ENCODE measurements at regions not wholly inside any gene's neighbourhood (a gene's known extent, or its start where the extent isn't known, plus 50 kb on each side); places are given as distances from the start of the nearest gene placed in this dataset.

DNA sequence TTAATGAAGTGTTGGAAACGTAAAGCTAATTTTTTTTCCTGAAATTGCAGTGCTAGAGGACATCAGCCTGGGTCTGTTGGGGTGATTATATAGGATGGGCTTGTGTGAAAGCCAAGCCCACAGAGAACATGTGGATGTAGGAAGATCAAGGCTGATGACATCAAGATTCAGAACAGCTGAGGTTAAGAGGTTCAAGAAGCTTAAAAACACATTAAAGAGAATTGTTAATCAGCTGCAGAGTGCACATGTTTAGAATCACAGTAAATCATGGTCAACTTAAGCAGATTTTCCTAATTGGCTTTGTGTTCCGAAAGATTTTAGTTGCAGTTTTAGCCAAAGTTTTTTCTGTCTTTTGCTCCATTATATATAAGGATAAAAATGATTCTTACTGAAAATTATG lies 87.9 kb upstream of the PRICKLE1 start:
- DNase-seq (ENCODE audit: low spot score), result no peak

DNA sequence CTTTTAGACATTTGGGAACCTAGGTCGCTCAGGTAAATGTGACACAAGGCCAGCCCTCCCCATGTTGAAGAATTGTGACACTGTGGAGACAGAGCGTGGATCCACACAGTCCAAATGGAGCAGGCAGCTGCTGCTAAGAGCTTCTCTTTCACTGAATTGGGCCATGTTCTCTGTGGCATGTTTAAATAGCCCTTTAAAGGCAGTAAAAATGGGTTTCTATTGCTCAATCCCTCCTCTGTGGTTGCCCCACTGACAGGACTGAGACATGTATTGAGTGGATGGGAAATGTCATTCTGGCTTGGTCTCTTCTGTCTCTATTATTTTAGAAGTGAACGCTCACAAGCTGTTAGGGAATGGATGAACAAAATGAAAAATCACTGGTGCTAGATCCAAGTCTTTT lies 84.0 kb upstream of the PRICKLE1 start:
- DNase-seq (ENCODE audit: low spot score), result no peak

DNA sequence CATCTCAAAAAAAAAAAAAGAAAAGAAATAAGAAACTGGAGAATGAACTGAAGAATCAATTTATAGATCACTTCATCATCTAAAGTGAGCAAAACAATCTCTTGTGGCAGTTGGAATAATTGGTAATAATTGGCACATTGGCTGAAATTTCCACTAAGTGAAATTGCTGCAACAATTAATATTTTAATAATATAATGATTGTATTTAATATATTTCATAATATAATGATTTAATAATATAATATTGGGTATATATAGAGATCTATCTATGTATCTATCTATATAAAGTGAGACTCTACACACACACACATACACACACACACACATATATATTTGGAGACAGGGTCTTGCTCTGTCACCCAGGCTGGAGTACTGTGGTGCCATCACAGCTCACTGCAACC lies 81.2 kb upstream of the PRICKLE1 start:
- DNase-seq (ENCODE audit: low spot score), result no peak

DNA sequence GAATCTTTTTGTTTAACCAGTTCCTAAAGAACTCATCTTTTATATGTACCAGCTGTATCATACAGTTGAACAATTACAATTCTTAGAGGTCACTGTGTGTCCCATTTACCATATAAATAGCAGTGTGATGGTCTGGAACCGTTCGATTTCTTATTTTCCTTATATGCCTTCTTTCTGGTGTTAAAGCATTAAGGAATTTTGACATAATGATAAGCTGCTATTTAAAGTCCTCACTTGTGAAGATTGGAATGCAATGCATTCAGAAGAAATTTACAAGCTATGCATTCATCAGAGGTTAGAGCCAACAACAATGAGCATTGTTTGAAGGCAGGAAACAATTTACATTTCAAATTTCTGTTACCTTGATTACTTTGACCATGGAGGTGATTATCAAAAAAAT lies 80.0 kb upstream of the PRICKLE1 start:
- DNase-seq (ENCODE audit: low spot score), result no peak

DNA sequence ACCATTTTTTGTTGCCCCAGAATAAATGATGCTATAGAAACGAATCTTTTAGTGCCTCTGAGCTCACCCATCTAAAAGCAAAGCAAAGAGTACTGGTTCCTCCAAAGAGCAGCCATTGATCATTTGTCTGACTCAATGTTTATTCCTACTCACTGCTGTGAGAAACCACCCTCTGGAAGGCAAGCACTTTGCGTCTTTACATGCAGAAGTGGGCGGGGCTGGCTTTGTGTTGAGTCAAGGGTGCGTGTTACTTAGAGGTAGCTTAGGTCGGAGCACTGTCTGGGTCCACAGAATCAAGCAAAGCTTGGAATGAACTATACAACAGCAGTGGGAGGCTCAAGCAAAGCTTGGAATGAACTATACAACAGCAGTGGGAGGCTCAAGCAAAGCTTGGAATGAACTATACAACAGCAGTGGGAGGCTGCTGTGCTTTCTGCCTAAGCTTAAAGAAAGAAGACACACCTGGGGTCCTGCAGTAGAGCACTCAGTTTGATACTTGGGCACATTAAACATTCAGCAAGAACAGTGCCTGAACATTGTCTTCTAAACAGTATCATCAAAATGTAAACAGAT lies 77.2 kb upstream of the PRICKLE1 start:
- DNase-seq (ENCODE audit: low spot score), result no peak

DNA sequence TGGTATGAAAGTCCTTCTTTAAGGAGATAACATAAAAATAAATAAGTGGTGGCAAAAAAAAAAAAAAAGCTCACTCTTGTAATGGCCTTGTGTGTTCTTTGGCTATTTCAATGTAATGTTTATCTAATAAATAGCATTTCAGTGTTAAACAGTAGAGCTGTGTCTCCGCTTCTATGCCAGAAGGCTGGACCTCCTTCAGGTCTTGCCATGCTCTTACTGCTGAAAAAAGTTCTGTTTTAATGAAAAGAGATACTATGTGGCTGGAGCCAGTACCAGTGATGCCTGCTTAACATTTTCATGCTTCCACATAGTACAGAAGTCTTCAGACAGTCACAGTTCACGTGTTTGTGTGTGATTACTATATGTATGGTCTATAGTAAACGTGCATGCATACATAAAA lies 74.1 kb upstream of the PRICKLE1 start:
- DNase-seq (ENCODE audit: low spot score), result no peak

DNA sequence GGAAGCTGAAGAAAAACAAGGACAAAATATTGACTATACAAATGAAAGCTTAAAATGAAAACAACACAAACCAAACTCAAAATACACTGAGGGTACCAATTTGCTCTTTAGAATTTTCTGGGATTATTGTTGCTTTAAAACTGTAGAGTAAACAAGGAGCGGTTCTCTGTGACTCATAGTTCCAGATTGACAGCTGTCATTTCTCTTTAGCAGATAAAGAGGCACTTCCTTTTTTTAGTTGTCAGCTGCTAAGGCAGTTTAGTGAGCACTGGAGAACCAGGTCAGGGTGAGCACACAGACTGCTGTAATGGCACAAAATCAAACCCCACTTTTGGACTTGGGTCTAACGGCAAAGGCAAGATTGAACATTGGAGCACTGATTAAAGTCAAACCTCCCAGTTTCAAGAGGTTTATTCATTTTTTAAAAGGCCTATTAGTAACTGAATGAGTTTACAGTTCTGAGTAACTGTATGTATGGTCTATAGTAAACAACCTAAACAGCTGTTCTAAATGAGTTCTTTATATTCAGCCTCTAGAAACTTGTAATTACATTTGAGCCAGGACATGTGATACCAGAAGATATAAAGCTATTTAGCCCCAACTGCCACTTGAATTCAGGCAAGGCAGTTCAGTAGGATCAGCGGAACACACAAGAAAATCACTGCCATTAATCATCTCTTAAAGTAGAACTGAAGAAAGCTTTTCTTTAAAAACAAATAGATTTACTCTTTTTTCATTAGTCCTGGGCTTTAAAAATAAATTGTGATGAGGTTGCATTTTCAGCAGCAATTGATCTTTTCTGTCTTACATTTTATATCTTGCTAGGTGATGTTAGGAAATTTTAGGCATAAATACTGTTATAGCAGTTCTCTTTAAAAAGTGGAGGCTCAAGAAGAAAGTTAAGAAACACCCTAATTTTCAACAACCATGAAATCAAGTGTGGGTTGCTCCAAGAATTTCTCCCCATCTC lies 71.7 kb upstream of the PRICKLE1 start:
- DNase-seq (ENCODE audit: low spot score), result no peak

DNA sequence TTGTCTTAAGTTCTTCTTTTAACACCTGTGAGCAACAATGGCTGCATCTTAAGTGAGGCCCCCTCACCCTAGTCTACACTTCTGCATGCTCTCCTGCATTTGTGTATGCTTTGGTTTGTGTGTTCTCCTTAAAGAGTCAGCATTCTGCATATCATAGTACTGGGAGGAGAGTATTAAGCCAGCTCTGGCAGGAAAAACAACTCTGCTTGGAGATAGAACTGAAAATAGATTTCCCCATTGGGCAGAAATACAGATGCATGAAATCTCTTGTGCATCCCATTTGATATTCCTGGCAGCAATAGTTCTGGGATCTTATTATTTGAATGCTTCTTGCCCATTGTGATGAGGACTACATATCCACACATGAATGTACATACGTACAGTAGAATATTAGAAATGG lies 70.6 kb upstream of the PRICKLE1 start:
- no peak for DNase-seq (ENCODE audit: low spot score)

DNA sequence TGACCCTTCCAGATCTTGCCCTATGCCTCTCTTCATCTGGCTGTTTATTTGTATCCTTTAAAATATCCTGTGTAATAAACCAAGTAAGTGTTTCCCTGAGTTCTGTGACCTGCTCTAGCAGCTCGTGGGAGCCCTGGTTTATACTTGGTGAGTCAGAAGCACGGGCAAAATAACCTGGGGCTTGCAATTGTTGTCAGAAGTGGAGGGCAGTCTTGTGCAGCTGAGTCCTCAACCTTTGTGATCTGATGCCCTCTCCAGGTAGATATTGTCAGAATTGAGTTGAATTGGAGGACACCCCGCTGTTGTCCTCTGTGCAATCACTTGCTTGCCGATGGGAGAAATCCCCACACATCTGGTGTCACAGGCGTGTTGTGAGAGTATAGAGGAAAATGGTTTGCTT lies 62.5 kb upstream of the PRICKLE1 start:
- DNase-seq (ENCODE audit: low spot score), result peak; percentile 11

DNA sequence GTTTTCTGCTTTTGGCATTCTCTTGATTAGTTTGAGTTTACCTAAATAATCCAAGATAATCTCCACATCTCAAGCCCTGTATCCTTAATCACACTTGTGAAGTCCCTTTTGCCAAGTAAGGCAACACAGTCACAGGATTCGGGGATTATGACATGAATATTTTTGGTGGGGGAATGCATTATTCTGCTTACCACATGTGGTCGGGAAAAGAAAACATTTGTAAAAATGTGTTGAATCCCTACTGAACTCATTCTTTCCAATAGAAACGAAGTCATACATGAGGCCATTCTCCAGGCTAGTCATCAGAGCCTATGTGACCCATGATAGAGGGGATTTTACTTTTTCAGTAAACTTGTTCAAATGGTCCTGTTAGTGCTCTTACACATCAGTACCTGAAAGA lies 58.5 kb upstream of the PRICKLE1 start:
- no peak for DNase-seq (ENCODE audit: low spot score)

DNA sequence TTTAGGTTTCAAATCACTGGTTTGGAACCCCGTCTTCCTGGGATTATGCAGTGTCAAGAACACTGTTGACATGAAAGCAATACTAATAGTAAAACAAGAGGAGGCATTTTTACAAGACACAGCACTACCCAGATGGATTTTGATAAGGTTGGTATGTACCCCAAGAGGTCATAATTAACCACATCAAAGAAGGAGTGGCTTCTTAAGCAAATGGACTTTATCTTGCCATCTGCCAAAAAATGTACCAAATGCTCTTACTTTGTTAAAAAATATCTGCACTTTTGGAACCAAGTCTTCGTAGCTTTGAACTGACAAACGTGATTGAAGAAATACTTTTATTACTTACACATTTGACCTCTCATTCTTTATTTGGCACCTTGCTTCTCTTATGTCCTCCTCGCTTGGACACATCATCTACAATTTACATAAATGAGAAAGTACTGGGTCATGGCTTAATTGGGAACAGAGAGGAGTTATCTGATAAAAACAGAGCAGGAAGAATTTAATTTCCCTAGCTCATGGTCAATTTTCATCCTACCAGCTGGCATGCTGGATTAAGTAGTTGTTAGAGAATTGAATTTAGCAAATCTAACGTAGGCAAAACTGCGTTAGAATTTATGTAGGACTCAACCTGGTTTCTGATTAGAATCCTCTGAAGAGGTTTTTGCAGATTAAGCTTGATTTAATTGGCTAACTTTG lies 54.5 kb upstream of the PRICKLE1 start:
- no peak for DNase-seq (ENCODE audit: low spot score)

DNA sequence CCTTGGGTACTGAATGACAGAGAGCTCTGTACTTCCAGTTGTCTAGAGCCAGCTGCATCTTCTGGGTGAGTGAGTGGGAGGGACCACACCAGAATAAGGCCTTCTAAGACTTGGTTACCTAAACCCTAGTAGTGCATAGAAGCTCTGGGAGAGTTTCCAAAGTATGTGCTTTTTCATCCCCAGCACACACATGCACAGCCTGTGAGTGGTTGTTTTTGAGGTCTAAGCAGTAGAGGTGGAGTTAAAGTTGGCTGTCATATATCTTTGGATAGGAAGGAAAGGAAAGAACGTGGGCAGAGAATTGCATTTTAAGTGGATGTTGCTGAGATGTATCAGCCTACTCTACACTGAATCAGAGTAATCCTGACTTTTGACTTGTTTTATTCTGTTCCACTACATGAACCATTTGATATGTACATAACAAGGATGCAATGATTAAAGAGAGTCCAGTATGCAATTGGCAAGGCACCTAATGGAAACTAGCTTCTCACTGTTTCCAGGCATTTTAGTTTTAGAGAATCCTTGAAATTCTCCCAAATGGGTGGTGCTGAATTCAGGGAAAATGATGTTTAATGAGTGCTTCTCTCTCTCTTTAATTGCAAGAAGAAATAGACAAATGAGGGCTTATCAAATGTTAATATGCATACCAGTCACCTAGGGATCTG lies 51.8 kb upstream of the PRICKLE1 start:
- no peak for DNase-seq (ENCODE audit: low spot score)

DNA sequence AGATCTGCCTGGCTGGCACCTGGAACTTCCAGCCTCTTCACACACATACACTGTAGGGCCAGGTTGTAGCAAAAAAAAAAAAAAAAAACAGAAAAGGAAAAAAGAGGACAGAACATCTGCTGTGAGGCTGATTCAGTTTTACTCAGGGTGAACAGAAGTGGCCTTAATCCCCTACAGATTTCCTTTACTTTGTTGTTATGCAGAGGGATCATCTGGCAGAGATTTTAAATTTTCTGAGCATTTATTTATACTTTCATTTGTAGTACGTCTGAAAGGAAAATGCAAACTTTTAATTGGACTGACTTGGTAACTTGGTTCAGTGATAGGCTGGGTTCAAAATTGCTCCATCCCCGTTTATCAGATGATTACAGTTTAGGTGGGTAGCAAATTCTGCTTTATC lies 50.8 kb upstream of the PRICKLE1 start:
- no peak for DNase-seq (ENCODE audit: low spot score)

DNA sequence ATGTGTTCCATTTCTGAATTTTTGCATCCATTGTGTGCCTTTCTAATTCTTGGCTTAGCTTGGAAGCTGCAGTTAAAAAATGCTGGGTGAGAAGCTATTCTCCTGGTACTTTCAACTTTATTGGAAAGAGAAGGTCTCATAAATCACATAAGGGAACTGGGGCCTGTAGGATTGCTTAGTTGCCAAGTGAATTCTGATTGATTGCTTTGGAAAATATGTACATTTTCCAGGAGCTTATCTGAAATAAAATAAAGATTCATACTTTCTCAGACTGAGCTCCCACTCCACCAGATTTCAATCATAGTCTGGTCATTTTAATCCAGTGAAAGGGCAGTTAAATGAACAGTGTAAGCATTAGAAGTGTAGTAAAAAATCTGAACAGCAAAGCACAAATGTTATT lies 50.0 kb upstream of the PRICKLE1 start:
- DNase-seq (ENCODE audit: low spot score), result no peak
